Choroid plexus epithelial cell (primary cell): ENCODE measurements at regions not wholly inside any gene's neighbourhood (a gene's known extent, or its start where the extent isn't known, plus 50 kb on each side); places are given as distances from the start of the nearest gene placed in this dataset.
A peak's percentile ranks its signal among the peaks of the same experiment; 100 is the strongest.
"Not testable (repeated sequence)": the region's sequence is repeated elsewhere in the genome, so short reads cannot be mapped to it uniquely, and the experiment has no call there.

ENCODE experiments used
- DNase-seq: peaks from one replicate; pipeline ENCODE4 v3.0.0-alpha.2; 2010; ENCODE audit warnings: low read depth
- H3K4me3 ChIP-seq: 2 replicates; pipeline ENCODE4 v1.5.1; 2011; ENCODE audit warnings: low read depth, mild to moderate bottlenecking, control low read depth, low read length, moderate library complexity
- TF ChIP-seq, protein P1 (sequence below): conservative IDR thresholded peaks from 2 replicates; pipeline ENCODE4 v1.5.1; 2011; ENCODE audit warnings: low read depth, mild to moderate bottlenecking, control low read depth, inconsistent platforms, low read length, moderate library complexity

DNA sequence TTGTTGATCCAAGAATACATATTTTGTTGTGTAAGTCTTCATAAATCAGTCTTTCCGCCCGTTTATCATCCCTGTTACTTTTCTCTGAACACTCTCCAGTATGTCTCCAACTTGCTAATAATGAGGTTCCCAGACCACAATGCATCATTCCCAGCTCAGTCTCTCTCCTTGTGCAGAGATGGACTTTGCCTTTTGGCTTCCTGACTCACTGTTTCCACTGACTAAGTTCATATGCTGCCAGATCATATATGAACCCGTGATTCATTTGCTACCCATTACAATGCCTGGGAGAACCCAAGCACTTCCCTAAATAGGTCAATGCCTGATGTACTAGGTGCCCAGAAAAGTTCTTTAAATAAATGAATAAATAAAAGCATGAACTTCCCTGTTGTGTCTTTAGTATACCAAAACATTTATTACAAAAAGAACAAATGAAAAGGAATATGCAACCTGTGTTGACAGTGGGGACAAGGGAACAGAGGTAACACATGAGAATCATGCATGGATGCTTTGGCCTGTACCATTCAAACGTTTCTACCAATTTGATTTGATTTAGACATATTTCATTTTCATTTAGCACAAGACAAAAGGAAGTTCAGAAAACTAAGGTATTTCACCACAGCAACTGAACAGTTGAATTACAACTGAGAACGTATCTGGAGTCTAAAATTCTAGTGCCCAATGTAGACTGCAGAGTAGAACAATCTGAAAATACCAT is 215.4 kb upstream of the HNRNPA3 start:
- H3K4me3 ChIP-seq, result no peak overlapping the region
- peak; percentile 35 for DNase-seq
- TF ChIP-seq, protein P1, sequence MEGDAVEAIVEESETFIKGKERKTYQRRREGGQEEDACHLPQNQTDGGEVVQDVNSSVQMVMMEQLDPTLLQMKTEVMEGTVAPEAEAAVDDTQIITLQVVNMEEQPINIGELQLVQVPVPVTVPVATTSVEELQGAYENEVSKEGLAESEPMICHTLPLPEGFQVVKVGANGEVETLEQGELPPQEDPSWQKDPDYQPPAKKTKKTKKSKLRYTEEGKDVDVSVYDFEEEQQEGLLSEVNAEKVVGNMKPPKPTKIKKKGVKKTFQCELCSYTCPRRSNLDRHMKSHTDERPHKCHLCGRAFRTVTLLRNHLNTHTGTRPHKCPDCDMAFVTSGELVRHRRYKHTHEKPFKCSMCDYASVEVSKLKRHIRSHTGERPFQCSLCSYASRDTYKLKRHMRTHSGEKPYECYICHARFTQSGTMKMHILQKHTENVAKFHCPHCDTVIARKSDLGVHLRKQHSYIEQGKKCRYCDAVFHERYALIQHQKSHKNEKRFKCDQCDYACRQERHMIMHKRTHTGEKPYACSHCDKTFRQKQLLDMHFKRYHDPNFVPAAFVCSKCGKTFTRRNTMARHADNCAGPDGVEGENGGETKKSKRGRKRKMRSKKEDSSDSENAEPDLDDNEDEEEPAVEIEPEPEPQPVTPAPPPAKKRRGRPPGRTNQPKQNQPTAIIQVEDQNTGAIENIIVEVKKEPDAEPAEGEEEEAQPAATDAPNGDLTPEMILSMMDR, result no peak

DNA sequence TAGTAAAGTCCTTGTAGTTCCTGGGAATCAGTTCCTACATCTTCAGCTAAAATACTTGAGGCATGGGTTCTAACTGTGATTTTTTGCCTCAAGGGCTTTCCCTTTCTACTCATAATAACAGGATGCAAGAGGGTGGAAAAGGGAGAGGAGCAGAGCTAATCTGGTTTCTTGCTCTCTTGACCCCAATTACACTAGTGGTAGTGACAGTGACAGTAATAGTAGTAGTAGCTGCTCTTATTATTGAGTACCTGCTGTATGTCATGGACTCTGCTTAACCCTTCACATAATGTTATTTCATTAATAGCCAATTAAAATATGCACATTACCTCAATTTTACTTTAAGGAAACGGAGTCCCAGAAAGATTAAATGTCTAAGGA is 214.8 kb upstream of the HNRNPA3 start:
- TF ChIP-seq, protein P1, result no peak
- DNase-seq, result no peak
- H3K4me3 ChIP-seq, result no peak overlapping the region

DNA sequence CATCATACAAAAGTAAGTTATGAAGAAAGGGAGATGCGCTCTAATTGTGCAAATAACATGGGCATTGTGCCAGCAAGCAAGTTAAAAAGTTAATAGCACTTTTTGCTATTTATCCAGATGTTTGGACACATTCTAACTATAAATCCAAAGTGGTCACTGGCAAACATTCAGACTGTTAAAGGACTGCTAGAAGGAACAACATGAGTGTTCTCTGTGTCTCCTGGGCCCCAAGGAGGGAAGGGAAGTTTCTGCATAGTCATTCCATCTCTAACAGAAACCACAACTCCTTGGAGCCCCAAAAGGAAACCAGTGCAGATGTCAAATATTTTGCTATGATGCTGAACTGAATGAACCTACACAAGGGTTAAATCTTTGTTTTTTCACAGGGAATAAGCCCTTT is 213.3 kb upstream of the HNRNPA3 start:
- TF ChIP-seq, protein P1, result no peak
- DNase-seq, result peak; percentile 14
- H3K4me3 ChIP-seq, result no peak overlapping the region

GRCh38 chr2:177000061-177000714 is 212.4 kb upstream of the HNRNPA3 start:
- no peak overlapping the region for H3K4me3 ChIP-seq
- DNase-seq, result no peak
- TF ChIP-seq, protein P1, result no peak

DNA sequence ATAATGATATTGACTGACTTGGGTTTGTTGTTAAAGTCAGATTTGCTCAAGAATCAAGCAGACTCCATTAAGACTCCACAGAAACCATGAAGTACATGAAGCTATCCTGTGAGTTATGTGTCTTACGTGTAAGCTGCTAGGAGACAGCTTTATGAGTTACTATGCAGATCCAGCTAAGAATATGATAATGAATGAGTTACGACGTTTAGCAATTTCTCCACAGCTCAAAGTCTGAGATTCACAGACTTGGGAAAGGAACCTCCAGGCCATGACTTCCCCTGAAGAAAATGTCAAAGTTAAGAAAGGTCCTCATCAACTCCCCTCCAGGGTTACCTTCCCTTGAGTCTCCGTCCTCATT is 211.9 kb upstream of the HNRNPA3 start:
- no peak for DNase-seq
- H3K4me3 ChIP-seq, result no peak overlapping the region
- TF ChIP-seq, protein P1, result no peak

GRCh38 chr2:177001334-177001733 is 211.3 kb upstream of the HNRNPA3 start:
- no peak for DNase-seq
- TF ChIP-seq, protein P1, result no peak
- no peak overlapping the region for H3K4me3 ChIP-seq

DNA sequence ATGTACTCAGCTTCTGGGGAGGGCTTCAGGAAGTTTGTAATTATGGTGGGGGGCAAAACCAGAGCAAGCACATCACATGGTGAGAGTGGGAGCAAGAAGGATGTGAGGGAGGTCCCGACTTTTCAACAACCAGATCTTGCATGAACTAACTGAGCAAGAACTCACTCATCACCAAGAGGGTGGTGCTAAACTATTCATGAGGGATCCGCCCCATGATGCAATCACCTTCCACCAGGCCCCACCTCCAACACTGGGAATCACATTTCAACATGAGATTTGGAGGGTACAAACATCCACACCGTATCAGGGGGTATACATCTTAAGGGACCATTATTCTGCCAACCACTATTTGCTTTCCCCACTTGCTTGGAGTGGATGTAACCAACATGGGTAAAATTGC is 209.6 kb upstream of the HNRNPA3 start:
- TF ChIP-seq, protein P1, result no peak
- DNase-seq, result no peak

GRCh38 chr2:177007726-177008125 is 204.9 kb upstream of the HNRNPA3 start:
- not testable (repeated sequence) for DNase-seq, H3K4me3 ChIP-seq

More for the DNA sequence above, 209.6 kb upstream of the HNRNPA3 start:
- no peak overlapping the region for H3K4me3 ChIP-seq

DNA sequence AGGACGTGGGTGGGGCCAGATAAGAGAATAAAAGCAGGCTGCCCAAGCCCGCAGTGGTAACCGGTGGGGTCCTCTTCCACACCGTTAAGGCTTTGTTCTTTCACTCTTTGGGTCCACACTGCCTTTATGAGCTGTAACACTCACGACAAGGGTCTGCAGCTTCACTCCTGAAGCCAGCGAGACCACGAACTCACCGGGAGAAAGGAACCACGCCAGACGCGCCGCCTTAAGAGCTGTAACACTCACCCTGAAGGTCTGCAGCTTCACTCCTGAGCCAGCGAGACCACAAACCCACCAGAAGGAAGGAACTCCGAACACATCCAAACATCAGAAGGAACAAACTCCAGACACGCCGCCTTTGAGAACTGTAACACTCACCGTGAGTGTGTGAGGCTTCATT is 203.9 kb upstream of the HNRNPA3 start:
- not testable (repeated sequence) for DNase-seq, H3K4me3 ChIP-seq
